Kidney (tissue), 13 donors: ENCODE measurements at regions not wholly inside any gene's neighbourhood (a gene's known extent, or its start where the extent isn't known, plus 50 kb on each side); places are given as distances from the start of the nearest gene placed in this dataset.

Source experiments
- DNase-seq, 5 donors: peaks; one replicate each; pipeline ENCODE4 v3.0.0-alpha.2; 2013 to 2020
- FAIRE-seq: peaks from 2 replicates; lab custom pipeline; 2012; peaks lifted over from hg19 to GRCh38; lab: Jason Lieb, UNC
- H3K27ac ChIP-seq, 2 donors: one replicate each; pipeline ENCODE4 v1.7.0; 2013; ENCODE audit warnings: low read depth in 2 of 2, low read length in 2 of 2, inconsistent platforms in 1 of 2
- H3K27me3 ChIP-seq: one replicate; pipeline ENCODE4 v1.7.1; 2013; ENCODE audit warnings: low read length, inconsistent platforms; ENCODE audit not compliant: control insufficient read depth, insufficient read depth
- H3K36me3 ChIP-seq, 3 donors: one replicate each; pipeline versions ENCODE4 v1.7.0 to v1.7.1; 2013; ENCODE audit warnings: low read length in 3 of 3, control low read depth in 1 of 3, inconsistent platforms in 1 of 3; ENCODE audit not compliant: insufficient read depth in 3 of 3, control insufficient read depth in 2 of 3
- H3K4me1 ChIP-seq, 3 donors: one replicate each; pipeline versions ENCODE4 v1.7.0 to v1.7.1; 2013; ENCODE audit warnings: low read length in 3 of 3, inconsistent platforms in 1 of 3, low read depth in 1 of 3; ENCODE audit not compliant: control insufficient read depth in 2 of 3, insufficient read depth in 2 of 3
- H3K4me3 ChIP-seq, 3 donors: one replicate each; pipeline versions ENCODE4 v1.7.0 to v1.8.1; 2013; ENCODE audit warnings: low read length in 3 of 3, control low read depth in 1 of 3, inconsistent platforms in 1 of 3
- H3K9ac ChIP-seq, 3 donors: one replicate each; pipeline versions ENCODE4 v1.7.0 to v1.7.1; 2013; ENCODE audit warnings: low read length in 3 of 3, control low read depth in 1 of 3, inconsistent platforms in 1 of 3
- H3K9me3 ChIP-seq, 3 donors: one replicate each; pipeline versions ENCODE4 v1.7.0 to v1.7.1; 2013; ENCODE audit warnings: low read length in 3 of 3, control low read depth in 1 of 3, inconsistent platforms in 1 of 3; ENCODE audit not compliant: control insufficient read depth in 2 of 3, insufficient read depth in 1 of 3
- intact Hi-C: fragments of 100-400 bp; cut with DNase I; formaldehyde crosslinking; loops from one replicate; pipeline ENCODE4 v1.11.1; 2022
- TF ChIP-seq, protein P1 (sequence below): IDR thresholded peaks from 3 replicates; pipeline ENCODE4 v1.5.1; 2012; ENCODE audit warnings: mild to moderate bottlenecking, moderate library complexity, borderline replicate concordance; ENCODE audit not compliant: insufficient read depth; ENCODE audit errors: extremely low read depth
- donor health status: control.
- donor health status: control.
- donor health status: control.
- donor health status: control.
- donor health status: control.
- donor health status: DM: yes; HTN: yes; CAD: no.
- donor health status: Normal renal cell carcinoma (clear cell type).

DNA sequence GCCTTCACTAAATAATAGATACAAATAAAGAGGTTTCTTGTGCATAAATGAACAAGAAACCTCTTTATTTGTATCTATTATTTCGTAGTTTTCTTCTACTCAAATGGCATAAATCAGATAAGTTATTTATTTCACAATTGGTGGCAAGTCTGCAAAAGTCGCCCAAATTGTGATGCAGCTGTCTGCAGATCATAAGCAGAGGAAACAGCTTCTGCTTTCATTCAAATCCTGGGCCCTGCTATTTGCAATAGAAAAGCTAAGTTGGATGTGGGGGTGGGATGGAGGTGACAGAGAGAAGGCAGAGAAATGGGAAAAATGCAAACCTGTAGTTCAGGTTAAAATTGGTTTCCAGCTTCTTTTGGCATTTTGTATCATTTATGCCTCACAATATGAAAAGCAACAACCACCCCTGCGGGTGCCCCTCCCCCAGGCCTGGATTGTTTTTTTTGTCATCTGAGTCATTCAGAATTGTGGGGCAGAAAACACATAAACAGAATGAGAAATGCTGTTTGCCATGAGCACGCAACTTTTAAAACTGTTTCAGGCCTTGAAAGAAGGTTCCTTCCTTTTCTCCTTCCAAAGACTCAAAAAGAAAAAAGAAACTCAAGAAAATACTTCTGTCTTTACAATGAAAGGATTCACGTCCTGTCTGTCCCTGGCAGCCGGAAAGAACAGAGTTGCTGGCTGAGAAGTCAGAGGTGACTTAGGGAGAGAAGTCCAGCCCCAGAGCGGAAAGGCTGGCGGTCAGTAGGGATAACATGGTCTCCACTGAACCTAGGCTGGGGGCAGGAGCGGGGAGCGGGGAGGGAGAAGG lies 132.9 kb downstream of the BAMBI start:
- no peak overlapping the region for H3K4me3 ChIP-seq
- H3K4me1 ChIP-seq, result peaks cover 9 to 11% (median 9%) of the 10 kb centered on the region in 3 donors
- DNase-seq (peak in 2 of 5 donors; percentile 49 to 67), FAIRE-seq (no peak)
- H3K27ac ChIP-seq, result peak overlapping the region in 1 of 2 donors; percentile 23
- H3K36me3 ChIP-seq, result no peaks in the 10 kb centered on the region
- no peak overlapping the region for H3K9ac ChIP-seq
- intact Hi-C loops, result no loop called here
- no peaks in the 10 kb centered on the region for H3K27me3 ChIP-seq
- H3K9me3 ChIP-seq, result no peaks in the 10 kb centered on the region
- TF ChIP-seq, protein P1, sequence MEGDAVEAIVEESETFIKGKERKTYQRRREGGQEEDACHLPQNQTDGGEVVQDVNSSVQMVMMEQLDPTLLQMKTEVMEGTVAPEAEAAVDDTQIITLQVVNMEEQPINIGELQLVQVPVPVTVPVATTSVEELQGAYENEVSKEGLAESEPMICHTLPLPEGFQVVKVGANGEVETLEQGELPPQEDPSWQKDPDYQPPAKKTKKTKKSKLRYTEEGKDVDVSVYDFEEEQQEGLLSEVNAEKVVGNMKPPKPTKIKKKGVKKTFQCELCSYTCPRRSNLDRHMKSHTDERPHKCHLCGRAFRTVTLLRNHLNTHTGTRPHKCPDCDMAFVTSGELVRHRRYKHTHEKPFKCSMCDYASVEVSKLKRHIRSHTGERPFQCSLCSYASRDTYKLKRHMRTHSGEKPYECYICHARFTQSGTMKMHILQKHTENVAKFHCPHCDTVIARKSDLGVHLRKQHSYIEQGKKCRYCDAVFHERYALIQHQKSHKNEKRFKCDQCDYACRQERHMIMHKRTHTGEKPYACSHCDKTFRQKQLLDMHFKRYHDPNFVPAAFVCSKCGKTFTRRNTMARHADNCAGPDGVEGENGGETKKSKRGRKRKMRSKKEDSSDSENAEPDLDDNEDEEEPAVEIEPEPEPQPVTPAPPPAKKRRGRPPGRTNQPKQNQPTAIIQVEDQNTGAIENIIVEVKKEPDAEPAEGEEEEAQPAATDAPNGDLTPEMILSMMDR, result no peak

DNA sequence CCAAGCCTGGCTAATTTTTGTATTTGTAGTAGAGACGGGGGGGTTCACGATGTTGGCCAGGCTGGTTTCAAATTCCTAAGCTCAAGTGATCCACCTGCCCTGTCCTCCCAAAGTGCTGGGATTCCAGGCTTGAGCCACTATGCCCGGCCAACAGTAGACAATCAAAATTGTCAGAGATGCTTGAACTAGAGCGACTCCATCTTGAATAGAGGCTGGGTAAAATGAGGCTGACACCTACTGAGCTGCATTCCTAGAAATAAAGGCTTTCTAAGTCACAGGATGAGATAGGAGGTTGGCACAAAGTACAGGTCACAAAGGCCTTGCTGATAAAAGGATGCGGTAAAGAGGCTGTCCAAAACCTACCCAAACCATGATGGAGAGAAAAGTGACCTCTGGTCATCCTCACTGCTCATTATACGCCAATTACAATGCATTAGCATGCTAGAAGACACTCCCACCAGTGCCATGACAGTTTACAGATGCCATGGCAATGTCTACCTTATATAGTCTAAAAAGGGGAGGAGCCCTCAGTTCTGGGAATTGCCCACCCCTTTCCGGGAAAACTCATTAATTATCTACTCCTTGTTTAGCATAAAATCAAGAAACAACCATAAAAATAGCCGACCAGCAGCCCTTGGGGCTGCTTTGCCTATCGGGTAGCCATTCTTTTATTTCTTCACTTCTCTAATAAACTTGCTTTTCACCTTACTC lies 134.5 kb downstream of the BAMBI start:
- H3K4me3 ChIP-seq, result no peak overlapping the region
- H3K36me3 ChIP-seq, result no peaks in the 10 kb centered on the region
- FAIRE-seq (no peak), DNase-seq (peak in 1 of 5 donors; percentile 1)
- no peak overlapping the region for H3K9ac ChIP-seq
- TF ChIP-seq, protein P1, result no peak
- H3K27ac ChIP-seq, result no peak overlapping the region
- intact Hi-C loops, result no loop called here
- no peaks in the 10 kb centered on the region for H3K9me3 ChIP-seq
- peaks cover 7 to 11% (median 9%) of the 10 kb centered on the region in 3 donors for H3K4me1 ChIP-seq
- no peaks in the 10 kb centered on the region for H3K27me3 ChIP-seq

DNA sequence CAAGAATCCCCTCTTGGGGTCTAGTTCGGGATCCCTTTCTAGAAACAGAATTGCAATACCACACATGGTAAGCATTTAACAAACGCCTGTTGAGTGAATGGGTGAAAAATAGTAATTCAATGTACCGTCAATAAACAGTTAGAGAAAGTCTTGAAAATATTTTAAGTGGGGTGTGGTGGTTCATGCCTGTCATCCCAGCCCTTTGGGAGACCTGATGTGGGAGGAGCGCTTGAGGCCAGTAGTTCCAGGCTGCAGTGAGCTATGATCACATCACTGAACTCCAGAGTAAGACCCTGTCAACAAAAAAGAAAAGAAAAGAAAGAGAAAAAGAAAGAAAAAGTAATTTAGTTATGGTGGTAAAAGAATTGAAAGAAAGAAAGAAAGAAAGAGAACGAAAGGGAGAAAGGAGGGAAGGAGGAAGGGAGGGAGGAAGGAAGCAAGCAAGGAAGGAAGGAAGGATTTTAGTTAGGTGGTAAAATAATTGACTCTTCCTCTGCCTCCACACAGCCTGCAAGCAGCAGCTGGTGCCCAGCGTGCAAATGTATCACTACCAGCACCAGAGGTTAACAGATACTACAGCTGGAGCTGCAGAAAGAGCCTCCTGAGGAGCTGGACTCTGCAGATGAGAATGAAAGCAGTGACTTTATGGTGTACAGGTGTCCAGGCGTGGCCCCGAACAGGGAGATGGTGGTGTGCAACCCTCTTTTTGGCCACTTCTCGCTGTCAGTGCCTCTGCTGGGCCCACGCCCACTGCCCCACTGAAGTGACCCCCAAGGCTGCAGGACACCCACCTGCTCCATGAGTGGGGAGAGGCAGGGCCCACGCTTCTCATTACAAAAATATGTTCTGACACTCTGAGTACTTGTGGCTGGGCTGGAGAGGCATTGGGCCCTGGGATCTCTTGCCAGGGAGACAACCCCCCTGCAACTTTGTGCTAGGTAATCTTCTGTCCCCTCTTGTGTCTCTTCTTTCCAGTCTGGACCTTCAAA lies 135.4 kb downstream of the BAMBI start:
- no peak overlapping the region for H3K27ac ChIP-seq
- no peaks in the 10 kb centered on the region for H3K9me3 ChIP-seq
- intact Hi-C loops, result no loop called here
- no peak overlapping the region for H3K9ac ChIP-seq
- TF ChIP-seq, protein P1, result no peak
- DNase-seq (peak in 1 of 5 donors; percentile 4), FAIRE-seq (no peak)
- H3K4me1 ChIP-seq, result peaks cover 4 to 9% (median 8%) of the 10 kb centered on the region in 3 donors
- H3K4me3 ChIP-seq, result no peak overlapping the region
- no peaks in the 10 kb centered on the region for H3K36me3 ChIP-seq
- H3K27me3 ChIP-seq, result no peaks in the 10 kb centered on the region
